Epidermal melanocyte (primary cell): ENCODE measurements at regions not wholly inside any gene's neighbourhood (a gene's known extent, or its start where the extent isn't known, plus 50 kb on each side); places are given as distances from the start of the nearest gene placed in this dataset.
"Not testable (repeated sequence)": the region's sequence is repeated elsewhere in the genome, so short reads cannot be mapped to it uniquely, and the experiment has no call there.

ENCODE experiments used
- DNase-seq: peaks from one replicate; pipeline ENCODE4 v3.0.0; 2011; ENCODE audit warnings: low spot score; ENCODE audit not compliant: insufficient read length

GRCh38 chr1:143842058-143842457, 129.7 kb downstream of the FAM72C start:
- DNase-seq: not testable (repeated sequence)

- DNase-seq: not testable (repeated sequence)
Measured at GRCh38 chr1:143839182-143839581, 132.6 kb downstream of the FAM72C start.

GRCh38 chr1:143838598-143838929, 133.2 kb downstream of the FAM72C start:
- DNase-seq: not testable (repeated sequence)

GRCh38 chr1:143837924-143838597, 133.7 kb downstream of the FAM72C start:
- not testable (repeated sequence) for DNase-seq

GRCh38 chr1:143833376-143833775, 138.4 kb downstream of the FAM72C start:
- DNase-seq: not testable (repeated sequence)

GRCh38 chr1:143832379-143832716, 139.4 kb downstream of the FAM72C start:
- DNase-seq: not testable (repeated sequence)

GRCh38 chr1:143831479-143832378, 140.1 kb downstream of the FAM72C start:
- DNase-seq: not testable (repeated sequence)

- not testable (repeated sequence) for DNase-seq
Measured at GRCh38 chr1:143826162-143826561, 145.6 kb downstream of the FAM72C start.

- DNase-seq: not testable (repeated sequence)
Measured at GRCh38 chr1:143824266-143824665, 147.5 kb downstream of the FAM72C start.

- not testable (repeated sequence) for DNase-seq
Measured at GRCh38 chr1:143820058-143820457, 151.7 kb downstream of the FAM72C start.

GRCh38 chr1:143816369-143816768, 155.4 kb downstream of the FAM72C start:
- not testable (repeated sequence) for DNase-seq

- not testable (repeated sequence) for DNase-seq
Measured at GRCh38 chr1:143805374-143805773, 166.4 kb downstream of the FAM72C start.

GRCh38 chr1:143804707-143805356, 167.0 kb downstream of the FAM72C start:
- DNase-seq: not testable (repeated sequence)

GRCh38 chr1:143803927-143804411, 167.8 kb downstream of the FAM72C start:
- DNase-seq: not testable (repeated sequence)

- not testable (repeated sequence) for DNase-seq
Measured at GRCh38 chr1:143803095-143803494, 168.7 kb downstream of the FAM72C start.

GRCh38 chr1:143799568-143800187, 172.1 kb downstream of the FAM72C start:
- DNase-seq: not testable (repeated sequence)

- not testable (repeated sequence) for DNase-seq
Measured at GRCh38 chr1:143796369-143796768, 175.4 kb downstream of the FAM72C start.

- DNase-seq: not testable (repeated sequence)
Measured at GRCh38 chr1:143792047-143792937, 179.5 kb downstream of the FAM72C start.

- DNase-seq: not testable (repeated sequence)
Measured at GRCh38 chr1:143786381-143786780, 185.4 kb downstream of the FAM72C start.

GRCh38 chr1:143785883-143786282, 185.9 kb downstream of the FAM72C start:
- DNase-seq: not testable (repeated sequence)
